ENCODE measurements at regions not wholly inside any gene's neighbourhood (a gene's known extent, or its start where the extent isn't known, plus 50 kb on each side); places are given as distances from the start of the nearest gene placed in this dataset.
A peak's percentile ranks its signal among the peaks of the same experiment; 100 is the strongest.

DNA sequence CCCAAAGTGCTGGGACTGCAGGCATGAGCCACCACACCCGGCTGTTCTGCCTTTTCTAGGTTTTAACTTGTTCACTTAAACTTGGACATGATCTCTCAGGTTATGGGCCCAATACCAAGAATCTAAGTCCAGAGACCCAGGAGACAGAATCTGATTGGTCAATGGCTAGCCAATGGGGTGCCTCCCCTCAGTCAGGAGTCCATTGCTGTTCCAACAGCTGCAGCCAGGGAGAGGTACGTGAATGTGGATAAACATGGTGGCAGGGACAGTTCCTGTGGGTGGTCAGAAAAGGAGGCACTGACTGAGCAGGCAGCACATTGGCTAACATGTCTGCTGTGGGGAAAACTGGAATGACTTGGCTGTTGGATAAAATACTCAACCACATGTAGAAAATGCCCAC is 140.3 kb downstream of the RPLP1 start:
- TF ChIP-seq EHMT2 (IDR thresholded peaks at IDR 0.05; ENCODE audit: low read depth) (0 out of 2 replicates have a peak, but pooled peaks have one; percentile 9), RNF2 (IDR thresholded peaks at IDR 0.05; ENCODE audit: borderline replicate concordance, low read depth) (no peak), ZSCAN20 (CRISPR knock-in tag; IDR thresholded peaks at IDR 0.05) (no peak), MAFK (IDR thresholded peaks at IDR 0.05; ENCODE audit: partially characterized antibody) (no peak)
- FAIRE-seq (no peak), DNase-seq (ENCODE audit: low read depth in 1 of 2, low spot score in 1 of 2) (peak in 1 of 2 experiments; percentile 48), ATAC-seq (no peak)
- ChIA-PET CTCF (interaction anchor here (0.9 to 8.4 kb wide), 7 partner anchors 16 to 992 kb away, joined by 3 to 53 read pairs (median 5); no protein-coding TSS in a partner anchor), POLR2A (interaction anchor here (0.6 kb wide), 1 partner anchor 517 kb away, joined by 3 read pairs; no protein-coding TSS in a partner anchor)
- Histone ChIP-seq H3K4me2 (peak overlapping the region; percentile 75; the same call in 2 of the 3 replicates), H3K4me3 (no peak overlapping the region), H3K4me1 (peaks cover 50% of the 10 kb centered on the region), H3K27ac (peak overlapping the region in 1 of 2 experiments; percentile 73; a peak in 1 of 6 replicates), H3K9me3 (peaks cover 6% of the 10 kb centered on the region; the same call in 1 of the 3 replicates)
- 93% methylated on average over 2 of the region's 2 CpGs for WGBS (ENCODE audit: missing lambda C conversion rate)

GRCh38 chr15:69593488-69593887 is 140.9 kb downstream of the RPLP1 start:
- WGBS (ENCODE audit: missing lambda C conversion rate) = 84% methylated on average over 7 of the region's 7 CpGs
- FAIRE-seq (no peak), ATAC-seq (no peak), DNase-seq (ENCODE audit: low read depth in 1 of 2, low spot score in 1 of 2) (no peak)
- peaks cover under 1% of the 10 kb centered on the region; the same call in 1 of the 3 replicates for H3K9me3 ChIP-seq
- CTCF ChIA-PET = interaction anchor here (0.9 to 8.4 kb wide), 13 partner anchors 17 to 992 kb away, joined by 3 to 53 read pairs (median 3); partner anchors contain the start of gene TLE3
- no peak for TF ChIP-seq FOSL2 (IDR thresholded peaks at IDR 0.05)
- no peak for TF ChIP-seq FOSL2 (CRISPR knock-in tag; IDR thresholded peaks at IDR 0.05)
- no peak for TF ChIP-seq NR3C1 (IDR thresholded peaks at IDR 0.05)
- no peak for TF ChIP-seq MAZ (IDR thresholded peaks at IDR 0.05; ENCODE audit: borderline replicate concordance, low read depth, low read length)
- no peak for TF ChIP-seq FOSB (CRISPR knock-in tag; IDR thresholded peaks at IDR 0.05)
- no peak for TF ChIP-seq ESRRA (IDR thresholded peaks at IDR 0.05; ENCODE audit: borderline replicate concordance, low read length)
- no peak for TF ChIP-seq USF2 (IDR thresholded peaks at IDR 0.05)
- TF ChIP-seq RARB (CRISPR knock-in tag; IDR thresholded peaks at IDR 0.05) = no peak
- no peak for TF ChIP-seq HDAC2 (IDR thresholded peaks at IDR 0.05)
- no peak for TF ChIP-seq ZSCAN20 (CRISPR knock-in tag; IDR thresholded peaks at IDR 0.05)
- no peak for TF ChIP-seq JUNB (IDR thresholded peaks at IDR 0.05)
- POLR2A ChIA-PET = interaction anchor here (1.1 to 2.0 kb wide), 3 partner anchors 36 to 506 kb away, joined by 3 to 18 read pairs (median 12); partner anchors contain the start of gene TLE3
- H3K4me3 ChIP-seq = peak overlapping the region; percentile 17; the same call in 1 of the 3 replicates
- peaks cover 50% of the 10 kb centered on the region for H3K4me1 ChIP-seq
- peak overlapping the region; percentile 75 for H3K4me2 ChIP-seq
- H3K27ac ChIP-seq = peak overlapping the region; percentile 63 to 73

GRCh38 chr15:69593981-69594966 is 141.7 kb downstream of the RPLP1 start:
- Histone ChIP-seq H3K27ac (peak overlapping the region; percentile 63 to 73), H3K9me3 (no peaks in the 10 kb centered on the region), H3K4me3 (peak overlapping the region; percentile 17; the same call in 1 of the 3 replicates), H3K4me1 (peaks cover 50% of the 10 kb centered on the region), H3K4me2 (peak overlapping the region; percentile 75)
- WGBS (ENCODE audit: missing lambda C conversion rate) = 12% methylated on average over 24 of the region's 24 CpGs
- FAIRE-seq (peak; percentile 94), DNase-seq (ENCODE audit: low read depth in 1 of 2, low spot score in 1 of 2) (peak; percentile 89 to 98), ATAC-seq (peak; percentile 86 to 90)
- POLR2A ChIA-PET = interaction anchor here (0.6 to 2.0 kb wide), 6 partner anchors 37 to 914 kb away, joined by 3 to 18 read pairs (median 4); partner anchors contain the start of gene TLE3
- CTCF ChIA-PET = interaction anchor here (0.9 to 8.4 kb wide), 13 partner anchors 18 to 991 kb away, joined by 3 to 53 read pairs (median 3); partner anchors contain the start of gene TLE3
- TF ChIP-seq SREBF2 (IDR thresholded peaks at IDR 0.05) (no peak), TFCP2L1 (CRISPR knock-in tag; IDR thresholded peaks at IDR 0.05) (no peak), HOXA7 (CRISPR knock-in tag; IDR thresholded peaks at IDR 0.05) (no peak), RCOR1 (IDR thresholded peaks at IDR 0.05; ENCODE audit: low read depth, low read length) (no peak), RARB (CRISPR knock-in tag; IDR thresholded peaks at IDR 0.05) (peak; percentile 70; the same call in 1 of the 2 replicates), ZFP36 (IDR thresholded peaks at IDR 0.05; ENCODE audit: borderline replicate concordance, partially characterized antibody) (peak; percentile 97), SMC3 (IDR thresholded peaks at IDR 0.05) (peak; percentile 46), RAD21 (conservative IDR thresholded peaks at IDR 0.05 in 1 of 2, IDR thresholded peaks at IDR 0.05 in 1 of 2) (peak in 1 of 2 experiments; percentile 49; a peak in 3 of 5 replicates), RNF2 (IDR thresholded peaks at IDR 0.05; ENCODE audit: borderline replicate concordance, low read depth) (no peak), BHLHE40 (IDR thresholded peaks at IDR 0.05; ENCODE audit: low read depth, low read length) (no peak), MYC (IDR thresholded peaks at IDR 0.05; ENCODE audit: borderline replicate concordance, low read length) (peak; percentile 46), JUN (IDR thresholded peaks at IDR 0.05) (peak; percentile 95 to 98), FOSB (CRISPR knock-in tag; IDR thresholded peaks at IDR 0.05) (no peak), ZSCAN20 (CRISPR knock-in tag; IDR thresholded peaks at IDR 0.05) (no peak), MAFK (IDR thresholded peaks at IDR 0.05; ENCODE audit: partially characterized antibody) (peak; percentile 92), E2F6 (IDR thresholded peaks at IDR 0.05; ENCODE audit: borderline replicate concordance, low read depth) (0 out of 2 replicates have a peak, but pooled peaks have one; percentile 57), EP300 (IDR thresholded peaks at IDR 0.05) (peak; percentile 53 to 69; a peak in 2 of 5 replicates), JUNB (IDR thresholded peaks at IDR 0.05) (peak; percentile 87)
- TF ChIP-seq, protein P1, sequence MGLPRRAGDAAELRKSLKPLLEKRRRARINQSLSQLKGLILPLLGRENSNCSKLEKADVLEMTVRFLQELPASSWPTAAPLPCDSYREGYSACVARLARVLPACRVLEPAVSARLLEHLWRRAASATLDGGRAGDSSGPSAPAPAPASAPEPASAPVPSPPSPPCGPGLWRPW (IDR thresholded peaks at IDR 0.05) = peak; percentile 41; the same call in 1 of the 2 replicates
- TF ChIP-seq, protein P2, sequence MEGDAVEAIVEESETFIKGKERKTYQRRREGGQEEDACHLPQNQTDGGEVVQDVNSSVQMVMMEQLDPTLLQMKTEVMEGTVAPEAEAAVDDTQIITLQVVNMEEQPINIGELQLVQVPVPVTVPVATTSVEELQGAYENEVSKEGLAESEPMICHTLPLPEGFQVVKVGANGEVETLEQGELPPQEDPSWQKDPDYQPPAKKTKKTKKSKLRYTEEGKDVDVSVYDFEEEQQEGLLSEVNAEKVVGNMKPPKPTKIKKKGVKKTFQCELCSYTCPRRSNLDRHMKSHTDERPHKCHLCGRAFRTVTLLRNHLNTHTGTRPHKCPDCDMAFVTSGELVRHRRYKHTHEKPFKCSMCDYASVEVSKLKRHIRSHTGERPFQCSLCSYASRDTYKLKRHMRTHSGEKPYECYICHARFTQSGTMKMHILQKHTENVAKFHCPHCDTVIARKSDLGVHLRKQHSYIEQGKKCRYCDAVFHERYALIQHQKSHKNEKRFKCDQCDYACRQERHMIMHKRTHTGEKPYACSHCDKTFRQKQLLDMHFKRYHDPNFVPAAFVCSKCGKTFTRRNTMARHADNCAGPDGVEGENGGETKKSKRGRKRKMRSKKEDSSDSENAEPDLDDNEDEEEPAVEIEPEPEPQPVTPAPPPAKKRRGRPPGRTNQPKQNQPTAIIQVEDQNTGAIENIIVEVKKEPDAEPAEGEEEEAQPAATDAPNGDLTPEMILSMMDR (IDR thresholded peaks at IDR 0.05) = no peak
